HepG2 (cell line): ENCODE measurements at regions not wholly inside any gene's neighbourhood (a gene's known extent, or its start where the extent isn't known, plus 50 kb on each side); places are given as distances from the start of the nearest gene placed in this dataset.

Experiments
- ATAC-seq: fragments of 200-7000 bp; cut with Tn5 transposase; 3 replicates; pipeline ENCODE4 v1.9.1; 2020; ENCODE audit warnings: mild to moderate bottlenecking, moderate library complexity
- BruUV-seq: library from RNA; stranded (reverse); fragments of 400-500 nt; replicated peaks from 2 replicates; lab custom pipeline; 2021; lab: Mats Ljungman, UMichigan
- CTCF ChIA-PET: fragments of 300-600 bp; formaldehyde crosslinking; extraction: SDS; loops from one replicate; lab custom pipeline; 2021; ENCODE audit warnings: low total read pairs, inconsistent platforms, low intra/inter-chr PET ratio; lab: Yijun Ruan, JAX
- POLR2A ChIA-PET: fragments of 350-600 bp; sonication (Branson Sonifier 250); formaldehyde crosslinking; loops from one replicate; lab custom pipeline; 2020; ENCODE audit warnings: antibody characterized with exemption, inconsistent platforms; lab: Yijun Ruan, JAX
- DNase-seq: peaks from one replicate; pipeline ENCODE4 v3.0.0-alpha.2; 2015; ENCODE audit warnings: low spot score
- FAIRE-seq: peaks from 3 replicates; lab custom pipeline; 2011; peaks lifted over from hg19 to GRCh38; lab: Jason Lieb, UNC
- H2AFZ ChIP-seq: one replicate; pipeline ENCODE4 v1.6.1; 2011; ENCODE audit warnings: low read length, inconsistent platforms
- H3K27ac ChIP-seq: fragments of 300-600 bp; 3 replicates; pipeline ENCODE4 v1.8.0; 2011; ENCODE audit warnings: mixed run types, mild to moderate bottlenecking, mixed read lengths, low read length, inconsistent platforms; ENCODE audit not compliant: insufficient read depth; ENCODE audit errors: extremely low read length
- H3K27me3 ChIP-seq, 2 experiments: fragments of 200-600 bp in 1 of 2; 2 replicates in 1 of 2; 3 replicates in 1 of 2; pipeline versions ENCODE4 v1.6.0 to v1.8.0; 2011; ENCODE audit warnings: low read length in 2 of 2, mild to moderate bottlenecking in 2 of 2, moderate library complexity in 2 of 2, inconsistent platforms in 1 of 2; ENCODE audit not compliant: insufficient read depth in 2 of 2, control insufficient read depth in 1 of 2
- H3K36me3 ChIP-seq, 2 experiments: fragments of 200-600 bp in 1 of 2; replicated peaks in 1 of 2; 2 replicates in 1 of 2; 3 replicates in 1 of 2; pipeline versions ENCODE4 v1.5.1 to v1.8.0; 2011; ENCODE audit warnings: low read length in 2 of 2, inconsistent platforms in 1 of 2; ENCODE audit not compliant: insufficient read depth in 2 of 2, control insufficient read depth in 1 of 2
- H3K4me1 ChIP-seq: 2 replicates; pipeline ENCODE4 v1.5.1; 2012; ENCODE audit warnings: low read length, inconsistent platforms; ENCODE audit not compliant: insufficient read depth
- H3K4me2 ChIP-seq: 2 replicates; pipeline ENCODE4 v1.6.0; 2011; ENCODE audit warnings: low read depth, low read length, inconsistent platforms
- H3K4me3 ChIP-seq, 3 experiments: fragments of 200-600 bp in 1 of 3; sonication (generic), shearing (Covaris generic) in 1 of 3; replicated peaks in 1 of 3; 2 replicates each; pipeline ENCODE4 v1.5.1; 2011 to 2016; ENCODE audit warnings: low read length in 3 of 3, inconsistent platforms in 2 of 3, low read depth in 2 of 3, mild to moderate bottlenecking in 2 of 3, control low read depth in 1 of 3, mixed read lengths in 1 of 3; ENCODE audit not compliant: insufficient read depth in 1 of 3
- H3K79me2 ChIP-seq: one replicate; pipeline ENCODE4 v1.6.1; 2011; ENCODE audit warnings: low read length, inconsistent platforms; ENCODE audit not compliant: insufficient read depth
- H3K9ac ChIP-seq: 2 replicates; pipeline ENCODE4 v1.6.0; 2011; ENCODE audit warnings: mild to moderate bottlenecking, low read depth, low read length, inconsistent platforms; ENCODE audit not compliant: insufficient read depth
- H3K9me3 ChIP-seq: 2 replicates; pipeline ENCODE4 v1.5.1; 2012; ENCODE audit warnings: mild to moderate bottlenecking, low read length
- H4K20me1 ChIP-seq: 2 replicates; pipeline ENCODE4 v1.6.0; 2011; ENCODE audit warnings: inconsistent platforms, mild to moderate bottlenecking, low read length, moderate library complexity; ENCODE audit not compliant: insufficient read depth
- FLYWCH1 ChIP-seq: sonication (generic); formaldehyde crosslinking; IDR thresholded peaks from 2 replicates; pipeline ENCODE4 v1.8.1; 2023; ENCODE audit warnings: mild to moderate bottlenecking, missing genetic modification reagents
- HNF4A ChIP-seq: sonication (generic); formaldehyde crosslinking; IDR thresholded peaks from 2 replicates; pipeline ENCODE4 v1.4.0; 2020; ENCODE audit warnings: missing genetic modification reagents
- KAT7 ChIP-seq: IDR thresholded peaks from 2 replicates; pipeline ENCODE4 v1.6.1; 2018; ENCODE audit warnings: borderline replicate concordance, missing compliant biosample characterization
- MIER2 ChIP-seq: IDR thresholded peaks from 2 replicates; pipeline ENCODE4 v1.6.1; 2016; ENCODE audit warnings: missing biosample characterization, missing genetic modification reagents
- RAD21 ChIP-seq: fragments of 450-650 bp; formaldehyde crosslinking; IDR thresholded peaks from 2 replicates; pipeline ENCODE4 v1.5.0; 2020; ENCODE audit warnings: mild to moderate bottlenecking
- SRSF1 ChIP-seq: fragments of 200-400 bp; formaldehyde crosslinking; optimal IDR thresholded peaks from 2 replicates; pipeline ENCODE3; 2017; ENCODE audit warnings: mild to moderate bottlenecking, low read depth, low read length, moderate library complexity
- XRCC5 ChIP-seq: fragments of 200-400 bp; formaldehyde crosslinking; optimal IDR thresholded peaks from 2 replicates; pipeline ENCODE3; 2017; ENCODE audit warnings: mild to moderate bottlenecking, low read length
- ZNF558 ChIP-seq: sonication (generic); formaldehyde crosslinking; IDR thresholded peaks from 2 replicates; pipeline ENCODE4 v1.9.0; 2022; ENCODE audit warnings: mild to moderate bottlenecking, missing genetic modification reagents, borderline replicate concordance
- ZNF567 ChIP-seq: sonication (generic); formaldehyde crosslinking; IDR thresholded peaks from 2 replicates; pipeline ENCODE4 v1.8.1; 2023; ENCODE audit warnings: mild to moderate bottlenecking, missing genetic modification reagents, borderline replicate concordance
- ZNF644 ChIP-seq: IDR thresholded peaks from 2 replicates; pipeline ENCODE4 v1.6.1; 2016; ENCODE audit warnings: low read depth
- ZNF709 ChIP-seq: sonication (generic); formaldehyde crosslinking; IDR thresholded peaks from 2 replicates; pipeline ENCODE4 v1.5.0; 2020; ENCODE audit warnings: mild to moderate bottlenecking, missing genetic modification reagents
- ZSCAN30 ChIP-seq: sonication (generic); formaldehyde crosslinking; IDR thresholded peaks from 2 replicates; pipeline ENCODE4 v1.5.0; 2020; ENCODE audit warnings: mild to moderate bottlenecking, missing genetic modification reagents
- WGBS: methylation state at CpG from one replicate; pipeline ENCODE4 v1.1.6; 2017; ENCODE audit warnings: low lambda C conversion rate; 5-methylcytosine and 5-hydroxymethylcytosine counted together
- in situ Hi-C: cut with HindIII; loops from 2 replicates; pipeline ENCODE4 v1.10.0; 2017; ENCODE audit warnings: low pct_unique_long_range_greater_than_20kb; ENCODE audit not compliant: extremely low pct_ligation_motif_present
- intact Hi-C: fragments of 100-400 bp; cut with micrococcal nuclease; formaldehyde crosslinking; loops from one replicate; pipeline ENCODE4 v1.10.0; 2022; ENCODE audit not compliant: unreplicated experiment
- TF ChIP-seq, protein P1 (sequence below): sonication (generic); formaldehyde crosslinking; IDR thresholded peaks from 2 replicates; pipeline ENCODE4 v1.5.0; 2020; ENCODE audit warnings: mild to moderate bottlenecking, missing genetic modification reagents, moderate library complexity
- TF ChIP-seq, protein P2 (sequence below), 2 experiments: IDR thresholded peaks; 2 replicates each; pipeline ENCODE4 v1.6.1; 2011 to 2012; ENCODE audit warnings: low read length in 2 of 2, borderline replicate concordance in 1 of 2, low read depth in 1 of 2, mild to moderate bottlenecking in 1 of 2, moderate library complexity in 1 of 2

DNA sequence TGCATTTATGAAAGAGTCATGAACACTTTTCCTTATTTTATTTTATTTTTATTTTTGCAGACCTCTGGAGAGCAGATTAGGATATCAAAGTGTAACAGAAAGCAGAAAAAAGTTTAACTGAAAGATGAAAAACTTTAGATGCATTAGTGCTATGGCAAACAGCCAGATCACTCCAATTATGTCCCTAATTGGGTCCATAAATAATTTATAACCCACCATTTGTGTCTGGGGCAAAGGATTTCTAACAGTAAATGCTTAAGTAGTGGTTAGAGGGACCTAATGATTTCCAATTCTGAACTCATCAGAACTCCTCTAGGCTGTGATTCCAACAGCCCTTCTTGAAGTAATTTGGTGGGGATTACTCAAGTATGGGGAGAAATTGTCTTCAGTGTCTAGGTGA, 93.7 kb upstream of the PROKR2 start:
- Histone ChIP-seq H2AFZ (no peak overlapping the region), H3K27me3 (peaks cover 2 to 31% of the 10 kb centered on the region in 2 experiments; a peak in 3 of 5 replicates), H3K36me3 (no peaks in the 10 kb centered on the region), H3K4me1 (no peaks in the 10 kb centered on the region), H3K27ac (no peak overlapping the region), H3K79me2 (no peaks in the 10 kb centered on the region), H4K20me1 (no peaks in the 10 kb centered on the region), H3K4me3 (no peak overlapping the region), H3K4me2 (no peak overlapping the region), H3K9me3 (no peaks in the 10 kb centered on the region), H3K9ac (no peak overlapping the region)
- POLR2A ChIA-PET, result no interaction called here
- no peak for FAIRE-seq
- intact Hi-C loops (no loop called here), in situ Hi-C loops (no loop called here)
- TF ChIP-seq ZNF558 (CRISPR knock-in tag), result no peak
- TF ChIP-seq ZNF567 (CRISPR knock-in tag), result no peak
- TF ChIP-seq ZNF709 (CRISPR knock-in tag), result no peak
- BruUV-seq, result no TSS peak
- CTCF ChIA-PET, result no interaction called here
- no peak for DNase-seq
- no peak for ATAC-seq

DNA sequence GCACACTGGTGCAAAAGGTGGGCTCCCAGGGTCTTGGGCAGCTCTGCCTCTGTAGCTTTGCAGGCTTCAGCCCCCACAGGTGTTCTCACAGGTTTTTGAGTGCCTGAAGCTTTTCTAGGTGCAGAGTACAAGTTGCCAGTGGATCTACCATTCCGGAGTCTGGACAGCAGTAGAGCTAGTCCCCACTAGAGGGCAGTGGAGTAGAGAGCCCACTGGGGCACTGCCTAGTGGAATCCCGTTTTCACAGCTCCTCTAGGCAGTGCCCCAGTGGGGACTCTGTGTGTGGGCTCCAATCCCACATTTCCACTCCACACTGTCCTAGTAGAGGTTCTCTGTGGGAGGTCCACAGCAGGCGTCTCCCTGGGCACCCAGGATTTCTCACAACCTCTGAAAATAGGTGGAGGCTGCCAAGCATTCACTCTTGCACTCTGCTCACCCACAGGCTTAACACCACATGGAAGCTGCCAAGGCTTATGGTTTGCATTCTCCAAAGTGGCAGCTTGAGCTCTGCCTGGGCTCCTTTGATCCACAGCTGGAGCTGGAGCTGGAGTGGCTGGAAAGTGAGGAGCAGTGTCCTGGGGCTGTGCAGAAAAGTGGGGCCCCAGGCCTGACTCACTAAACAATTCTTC, 86.3 kb upstream of the PROKR2 start:
- H4K20me1 ChIP-seq, result no peaks in the 10 kb centered on the region
- H2AFZ ChIP-seq, result no peak overlapping the region
- peak; percentile 100 for ATAC-seq
- H3K27me3 ChIP-seq, result no peaks in the 10 kb centered on the region
- peak; percentile 62 for DNase-seq
- no peak overlapping the region for H3K4me2 ChIP-seq
- no TSS peak for BruUV-seq
- POLR2A ChIA-PET, result no interaction called here
- H3K4me3 ChIP-seq, result no peak overlapping the region
- H3K9ac ChIP-seq, result no peak overlapping the region
- no peaks in the 10 kb centered on the region for H3K36me3 ChIP-seq
- no peak overlapping the region for H3K27ac ChIP-seq
- no peaks in the 10 kb centered on the region for H3K9me3 ChIP-seq
- CTCF ChIA-PET, result interaction anchor here (1.1 to 1.6 kb wide), 2 partner anchors 46 to 198 kb away, joined by 5 to 10 read pairs; no protein-coding TSS in a partner anchor
- in situ Hi-C loops (no loop called here), intact Hi-C loops (loop anchor here (1.0 kb wide), 1 partner anchor 45 kb away; no protein-coding TSS in a partner anchor)
- H3K4me1 ChIP-seq, result no peaks in the 10 kb centered on the region
- FAIRE-seq, result peak; percentile 42
- H3K79me2 ChIP-seq, result no peaks in the 10 kb centered on the region
- 0% methylated on average over 2 of the region's 3 CpGs for WGBS
- TF ChIP-seq ZNF644 (CRISPR knock-in tag) (peak; percentile 79), XRCC5 (peak; percentile 86), SRSF1 (peak; percentile 33), ZSCAN30 (CRISPR knock-in tag) (no peak), HNF4A (no peak), KAT7 (CRISPR knock-in tag) (no peak), MIER2 (CRISPR knock-in tag) (peak; percentile 90), RAD21 (CRISPR knock-in tag) (peak; percentile 70), FLYWCH1 (no peak)
- TF ChIP-seq, protein P1, sequence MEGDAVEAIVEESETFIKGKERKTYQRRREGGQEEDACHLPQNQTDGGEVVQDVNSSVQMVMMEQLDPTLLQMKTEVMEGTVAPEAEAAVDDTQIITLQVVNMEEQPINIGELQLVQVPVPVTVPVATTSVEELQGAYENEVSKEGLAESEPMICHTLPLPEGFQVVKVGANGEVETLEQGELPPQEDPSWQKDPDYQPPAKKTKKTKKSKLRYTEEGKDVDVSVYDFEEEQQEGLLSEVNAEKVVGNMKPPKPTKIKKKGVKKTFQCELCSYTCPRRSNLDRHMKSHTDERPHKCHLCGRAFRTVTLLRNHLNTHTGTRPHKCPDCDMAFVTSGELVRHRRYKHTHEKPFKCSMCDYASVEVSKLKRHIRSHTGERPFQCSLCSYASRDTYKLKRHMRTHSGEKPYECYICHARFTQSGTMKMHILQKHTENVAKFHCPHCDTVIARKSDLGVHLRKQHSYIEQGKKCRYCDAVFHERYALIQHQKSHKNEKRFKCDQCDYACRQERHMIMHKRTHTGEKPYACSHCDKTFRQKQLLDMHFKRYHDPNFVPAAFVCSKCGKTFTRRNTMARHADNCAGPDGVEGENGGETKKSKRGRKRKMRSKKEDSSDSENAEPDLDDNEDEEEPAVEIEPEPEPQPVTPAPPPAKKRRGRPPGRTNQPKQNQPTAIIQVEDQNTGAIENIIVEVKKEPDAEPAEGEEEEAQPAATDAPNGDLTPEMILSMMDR (CRISPR knock-in tag), result peak; percentile 78
- TF ChIP-seq, protein P2, sequence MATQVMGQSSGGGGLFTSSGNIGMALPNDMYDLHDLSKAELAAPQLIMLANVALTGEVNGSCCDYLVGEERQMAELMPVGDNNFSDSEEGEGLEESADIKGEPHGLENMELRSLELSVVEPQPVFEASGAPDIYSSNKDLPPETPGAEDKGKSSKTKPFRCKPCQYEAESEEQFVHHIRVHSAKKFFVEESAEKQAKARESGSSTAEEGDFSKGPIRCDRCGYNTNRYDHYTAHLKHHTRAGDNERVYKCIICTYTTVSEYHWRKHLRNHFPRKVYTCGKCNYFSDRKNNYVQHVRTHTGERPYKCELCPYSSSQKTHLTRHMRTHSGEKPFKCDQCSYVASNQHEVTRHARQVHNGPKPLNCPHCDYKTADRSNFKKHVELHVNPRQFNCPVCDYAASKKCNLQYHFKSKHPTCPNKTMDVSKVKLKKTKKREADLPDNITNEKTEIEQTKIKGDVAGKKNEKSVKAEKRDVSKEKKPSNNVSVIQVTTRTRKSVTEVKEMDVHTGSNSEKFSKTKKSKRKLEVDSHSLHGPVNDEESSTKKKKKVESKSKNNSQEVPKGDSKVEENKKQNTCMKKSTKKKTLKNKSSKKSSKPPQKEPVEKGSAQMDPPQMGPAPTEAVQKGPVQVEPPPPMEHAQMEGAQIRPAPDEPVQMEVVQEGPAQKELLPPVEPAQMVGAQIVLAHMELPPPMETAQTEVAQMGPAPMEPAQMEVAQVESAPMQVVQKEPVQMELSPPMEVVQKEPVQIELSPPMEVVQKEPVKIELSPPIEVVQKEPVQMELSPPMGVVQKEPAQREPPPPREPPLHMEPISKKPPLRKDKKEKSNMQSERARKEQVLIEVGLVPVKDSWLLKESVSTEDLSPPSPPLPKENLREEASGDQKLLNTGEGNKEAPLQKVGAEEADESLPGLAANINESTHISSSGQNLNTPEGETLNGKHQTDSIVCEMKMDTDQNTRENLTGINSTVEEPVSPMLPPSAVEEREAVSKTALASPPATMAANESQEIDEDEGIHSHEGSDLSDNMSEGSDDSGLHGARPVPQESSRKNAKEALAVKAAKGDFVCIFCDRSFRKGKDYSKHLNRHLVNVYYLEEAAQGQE (IDR thresholded peaks at IDR 0.05; ENCODE audit: borderline replicate concordance in 1 of 2, low read depth in 1 of 2, low read length in 2 of 2), result peak in 1 of 2 experiments; percentile 81; a peak in 3 of 4 replicates
